Esophagus muscularis mucosa (tissue), 4 donors: ENCODE measurements at regions not wholly inside any gene's neighbourhood (a gene's known extent, or its start where the extent isn't known, plus 50 kb on each side); places are given as distances from the start of the nearest gene placed in this dataset.

Experiments
- DNase-seq: peaks from one replicate; pipeline ENCODE4 v3.0.0-alpha.2; 2017; ENCODE audit errors: extremely low spot score
- H3K27ac ChIP-seq, 4 donors: fragments of 200-600 bp; sonication (generic); replicated peaks in 1 of 4; 1 replicate in 3 of 4; 2 replicates in 1 of 4; pipeline ENCODE4 v1.5.1; 2016 to 2019; ENCODE audit warnings: mild to moderate bottlenecking in 1 of 4
- H3K27me3 ChIP-seq, 4 donors: fragments of 200-600 bp; sonication (generic); one replicate each; pipeline versions ENCODE4 v1.5.1 to v1.6.0; 2016 to 2019
- H3K36me3 ChIP-seq, 4 donors: fragments of 200-600 bp; sonication (generic); one replicate each; pipeline ENCODE4 v1.5.1; 2016 to 2019
- H3K4me1 ChIP-seq, 4 donors: fragments of 200-600 bp; sonication (generic); one replicate each; pipeline ENCODE4 v1.5.1; 2016 to 2019
- H3K4me3 ChIP-seq, 4 donors: fragments of 200-600 bp; sonication (generic); 1 replicate in 2 of 4; 2 replicates in 2 of 4; pipeline ENCODE4 v1.5.1; 2016 to 2019; ENCODE audit warnings: mild to moderate bottlenecking in 4 of 4, moderate library complexity in 1 of 4
- H3K9me3 ChIP-seq, 4 donors: fragments of 200-600 bp; sonication (generic); 1 replicate in 3 of 4; 2 replicates in 1 of 4; pipeline ENCODE4 v1.5.1; 2016 to 2019
- EP300 ChIP-seq: sonication (generic); formaldehyde crosslinking; IDR thresholded peaks from one replicate; pipeline ENCODE4 v1.6.1; 2017; ENCODE audit warnings: antibody characterized with exemption
- POLR2A ChIP-seq: fragments of 450-650 bp; IDR thresholded peaks from one replicate; pipeline ENCODE4 v1.6.1; 2017; ENCODE audit warnings: antibody characterized with exemption, moderate library complexity, mild to moderate bottlenecking, low read depth
- POLR2AphosphoS5 ChIP-seq, 2 donors: sonication (generic); formaldehyde crosslinking; IDR thresholded peaks; one replicate each; pipeline ENCODE4 v1.6.1; 2017; ENCODE audit warnings: antibody characterized with exemption in 2 of 2
- WGBS: methylation state at CpG from one replicate; pipeline ENCODE4 v1.1.5; 2018; 5-methylcytosine and 5-hydroxymethylcytosine counted together
- intact Hi-C: fragments of 100-400 bp; cut with DNase I; formaldehyde crosslinking; loops from one replicate; pipeline ENCODE4 v1.15.1; 2023
- TF ChIP-seq, protein P1 (sequence below), 3 experiments: fragments of 200-600 bp in 2 of 3; fragments of 450-650 bp in 1 of 3; sonication (generic) in 2 of 3; IDR thresholded peaks; one replicate each; pipeline ENCODE4 v1.5.1; 2017 to 2019; ENCODE audit warnings: antibody characterized with exemption in 3 of 3, mild to moderate bottlenecking in 2 of 3, moderate library complexity in 1 of 3

DNA sequence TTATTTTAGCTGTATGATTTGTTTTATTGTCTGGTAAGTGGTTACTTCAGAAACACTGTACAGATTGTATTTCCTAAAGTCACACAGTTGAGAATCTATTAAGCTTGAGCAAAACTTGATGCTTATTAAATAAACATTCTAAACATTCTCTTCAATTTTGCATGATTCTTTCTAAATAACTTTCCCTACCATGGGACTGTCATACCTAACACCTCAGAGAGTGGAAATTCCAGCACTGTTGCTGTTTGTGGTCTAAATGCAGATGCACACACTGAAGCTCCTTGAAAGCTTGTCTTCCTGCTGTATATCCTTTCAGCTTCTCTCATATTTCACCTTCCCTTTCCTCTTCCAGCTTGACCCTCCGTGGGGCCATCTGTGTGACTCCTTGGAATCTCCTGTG is 392.0 kb downstream of the LRIG3 start:
- no peaks in the 10 kb centered on the region for H3K27me3 ChIP-seq
- DNase-seq = no peak
- intact Hi-C loops = no loop called here
- no peak overlapping the region for H3K4me3 ChIP-seq
- peaks cover 0 to 25% (median 21%) of the 10 kb centered on the region in 4 donors for H3K4me1 ChIP-seq
- 0% methylated on average over 1 of the region's 1 CpG for WGBS
- TF ChIP-seq POLR2A = no peak
- TF ChIP-seq POLR2AphosphoS5 (IDR thresholded peaks at IDR 0.05) = no peak
- TF ChIP-seq EP300 = no peak
- TF ChIP-seq, protein P1, sequence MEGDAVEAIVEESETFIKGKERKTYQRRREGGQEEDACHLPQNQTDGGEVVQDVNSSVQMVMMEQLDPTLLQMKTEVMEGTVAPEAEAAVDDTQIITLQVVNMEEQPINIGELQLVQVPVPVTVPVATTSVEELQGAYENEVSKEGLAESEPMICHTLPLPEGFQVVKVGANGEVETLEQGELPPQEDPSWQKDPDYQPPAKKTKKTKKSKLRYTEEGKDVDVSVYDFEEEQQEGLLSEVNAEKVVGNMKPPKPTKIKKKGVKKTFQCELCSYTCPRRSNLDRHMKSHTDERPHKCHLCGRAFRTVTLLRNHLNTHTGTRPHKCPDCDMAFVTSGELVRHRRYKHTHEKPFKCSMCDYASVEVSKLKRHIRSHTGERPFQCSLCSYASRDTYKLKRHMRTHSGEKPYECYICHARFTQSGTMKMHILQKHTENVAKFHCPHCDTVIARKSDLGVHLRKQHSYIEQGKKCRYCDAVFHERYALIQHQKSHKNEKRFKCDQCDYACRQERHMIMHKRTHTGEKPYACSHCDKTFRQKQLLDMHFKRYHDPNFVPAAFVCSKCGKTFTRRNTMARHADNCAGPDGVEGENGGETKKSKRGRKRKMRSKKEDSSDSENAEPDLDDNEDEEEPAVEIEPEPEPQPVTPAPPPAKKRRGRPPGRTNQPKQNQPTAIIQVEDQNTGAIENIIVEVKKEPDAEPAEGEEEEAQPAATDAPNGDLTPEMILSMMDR (IDR thresholded peaks at IDR 0.05) = no peak
- H3K36me3 ChIP-seq = no peaks in the 10 kb centered on the region
- H3K27ac ChIP-seq = peak overlapping the region in 2 of 4 donors; percentile 25
- H3K9me3 ChIP-seq = no peaks in the 10 kb centered on the region

DNA sequence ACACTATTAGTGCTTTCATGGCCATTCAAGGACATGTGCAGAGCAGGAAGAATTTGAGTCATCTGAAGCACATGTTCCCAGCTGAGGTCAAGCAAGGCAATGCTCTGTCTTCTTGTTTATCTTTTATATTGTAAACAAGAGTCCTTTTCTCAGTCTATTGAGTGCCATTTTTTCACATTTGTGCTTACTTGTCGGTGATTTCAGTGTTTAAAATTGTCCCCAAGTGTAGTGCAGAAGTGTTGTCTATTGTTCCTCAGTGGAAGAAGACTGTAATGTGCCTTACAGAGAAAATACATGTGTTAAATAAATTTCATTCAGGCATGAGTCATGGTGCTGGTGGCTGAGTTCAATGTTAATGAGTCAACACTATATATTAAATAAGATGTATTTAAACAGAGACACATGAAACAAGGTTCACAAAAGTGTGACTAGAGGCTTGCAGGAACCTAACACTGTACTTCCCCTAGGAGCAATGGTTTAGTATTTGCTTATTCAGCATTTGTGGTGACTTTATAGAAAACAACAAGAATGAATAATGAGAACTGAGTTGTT is 391.1 kb downstream of the LRIG3 start:
- H3K36me3 ChIP-seq = no peaks in the 10 kb centered on the region
- DNase-seq = no peak
- no peak overlapping the region for H3K4me3 ChIP-seq
- no peaks in the 10 kb centered on the region for H3K27me3 ChIP-seq
- no peaks in the 10 kb centered on the region for H3K9me3 ChIP-seq
- peak overlapping the region in 3 of 4 donors; percentile 15 to 25 (median 25) for H3K27ac ChIP-seq
- TF ChIP-seq POLR2A (no peak), POLR2AphosphoS5 (IDR thresholded peaks at IDR 0.05) (no peak), EP300 (no peak)
- TF ChIP-seq, protein P1 (IDR thresholded peaks at IDR 0.05) = no peak
- WGBS = 41% methylated on average over 1 of the region's 1 CpG
- H3K4me1 ChIP-seq = peaks cover 0 to 25% (median 21%) of the 10 kb centered on the region in 4 donors
- intact Hi-C loops = no loop called here

DNA sequence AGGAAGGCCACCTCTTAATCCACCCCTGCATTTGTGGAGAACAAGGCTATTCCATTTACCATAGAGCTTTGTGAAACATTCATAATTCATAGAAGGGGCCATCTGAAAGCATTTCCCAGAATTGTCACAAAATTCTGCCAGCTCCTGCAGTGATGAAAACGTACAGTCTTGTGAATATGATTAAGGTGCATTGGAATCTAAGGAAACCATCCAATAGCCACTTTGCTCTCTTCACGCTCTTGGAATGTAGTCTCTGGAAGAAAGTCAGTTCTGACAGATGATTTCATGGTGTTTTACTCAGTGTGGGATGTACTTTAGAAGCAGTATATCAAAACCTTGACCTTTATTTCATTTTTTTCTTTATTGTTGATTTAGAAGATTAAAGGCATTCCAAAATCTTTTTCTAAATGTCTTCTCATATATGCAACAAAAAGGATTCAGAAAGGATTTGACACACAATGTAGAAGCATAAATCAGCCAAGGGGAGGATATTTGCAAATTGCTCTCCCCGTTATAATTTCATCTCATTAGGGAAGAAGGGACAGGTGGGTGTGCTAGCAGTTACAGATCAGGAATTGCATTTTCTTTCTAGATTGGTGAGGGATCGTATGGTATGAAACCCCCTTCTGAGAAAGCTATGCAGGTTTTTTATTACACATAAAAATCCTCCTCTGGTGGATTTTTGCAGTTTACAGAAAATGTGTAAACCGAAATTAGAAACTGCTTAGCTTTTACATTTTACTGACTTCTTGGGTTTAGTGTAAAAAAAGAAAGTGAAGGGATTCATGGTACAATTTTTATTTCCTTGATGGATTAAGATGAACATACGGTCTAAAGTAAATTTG is 390.2 kb downstream of the LRIG3 start:
- Histone ChIP-seq H3K4me3 (no peak overlapping the region), H3K36me3 (no peaks in the 10 kb centered on the region), H3K27me3 (no peaks in the 10 kb centered on the region), H3K27ac (peak overlapping the region; percentile 0 to 52 (median 20)), H3K9me3 (no peaks in the 10 kb centered on the region), H3K4me1 (peaks cover 0 to 25% (median 21%) of the 10 kb centered on the region in 4 donors)
- TF ChIP-seq, protein P1 (IDR thresholded peaks at IDR 0.05) = no peak
- TF ChIP-seq POLR2AphosphoS5 (IDR thresholded peaks at IDR 0.05) = peak in 1 of 2 donors; percentile 63
- WGBS = 45% methylated on average over 6 of the region's 6 CpGs
- DNase-seq = no peak
- intact Hi-C loops = loop anchor here (10.0 kb wide), 2 partner anchors 185 to 385 kb away; no protein-coding TSS in a partner anchor

DNA sequence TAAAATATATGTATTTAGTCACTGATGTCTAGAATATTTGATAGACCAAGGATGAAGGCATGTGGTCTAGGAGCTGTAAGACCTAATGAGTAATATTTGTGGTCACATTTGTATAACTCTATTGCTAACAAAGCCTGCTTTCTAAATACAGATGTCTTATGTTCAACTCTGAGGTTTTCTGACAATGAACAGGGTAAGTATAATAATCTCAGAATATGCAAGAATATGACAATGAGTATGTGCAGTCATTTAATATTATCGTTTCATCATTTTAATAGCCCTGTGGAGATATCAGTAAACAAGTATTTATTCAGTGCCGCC is 389.6 kb downstream of the LRIG3 start:
- TF ChIP-seq, protein P1 (IDR thresholded peaks at IDR 0.05) = no peak
- TF ChIP-seq POLR2AphosphoS5 (IDR thresholded peaks at IDR 0.05) (no peak), EP300 (no peak), POLR2A (no peak)
- 74% methylated on average over 2 of the region's 2 CpGs for WGBS
- Histone ChIP-seq H3K4me3 (no peak overlapping the region), H3K36me3 (no peaks in the 10 kb centered on the region), H3K27ac (peak overlapping the region in 2 of 4 donors; percentile 25 to 52), H3K9me3 (no peaks in the 10 kb centered on the region), H3K4me1 (peaks cover 0 to 25% (median 21%) of the 10 kb centered on the region in 4 donors), H3K27me3 (no peaks in the 10 kb centered on the region)
- intact Hi-C loops = loop anchor here (10.0 kb wide), 2 partner anchors 186 to 384 kb away; no protein-coding TSS in a partner anchor
- no peak for DNase-seq
